Mesothelial cell of epicardium (in vitro differentiated cells): ENCODE measurements at regions not wholly inside any gene's neighbourhood (a gene's known extent, or its start where the extent isn't known, plus 50 kb on each side); places are given as distances from the start of the nearest gene placed in this dataset.

Source experiments
- DNase-seq, 2 experiments: peaks; one replicate each; pipeline ENCODE4 v3.0.0; 2021; ENCODE audit warnings: low spot score in 2 of 2; ENCODE audit not compliant: unreplicated experiment in 2 of 2
- H3K27ac Mint-ChIP-seq: 2 replicates; pipeline ENCODE4 v1.8.0; 2021; ENCODE audit warnings: mixed read lengths
- H3K27me3 Mint-ChIP-seq: 2 replicates; pipeline ENCODE4 v1.8.0; 2021; ENCODE audit warnings: low read depth, mixed read lengths
- H3K36me3 Mint-ChIP-seq: 2 replicates; pipeline ENCODE4 v1.8.0; 2021; ENCODE audit warnings: mixed read lengths
- H3K4me1 Mint-ChIP-seq: 2 replicates; pipeline ENCODE4 v1.8.0; 2021; ENCODE audit warnings: mixed read lengths
- H3K4me3 Mint-ChIP-seq: 2 replicates; pipeline ENCODE4 v1.8.0; 2021; ENCODE audit warnings: mild to moderate bottlenecking, moderate library complexity, mixed read lengths
- H3K9me3 Mint-ChIP-seq: 2 replicates; pipeline ENCODE4 v1.8.0; 2021; ENCODE audit warnings: mixed read lengths
- TF ChIP-seq, protein P1 (sequence below): fragments of 200-600 bp; sonication (generic); IDR thresholded peaks from one replicate; pipeline ENCODE4 v1.5.0; 2021; ENCODE audit warnings: antibody characterized with exemption; ENCODE audit not compliant: unreplicated experiment

DNA sequence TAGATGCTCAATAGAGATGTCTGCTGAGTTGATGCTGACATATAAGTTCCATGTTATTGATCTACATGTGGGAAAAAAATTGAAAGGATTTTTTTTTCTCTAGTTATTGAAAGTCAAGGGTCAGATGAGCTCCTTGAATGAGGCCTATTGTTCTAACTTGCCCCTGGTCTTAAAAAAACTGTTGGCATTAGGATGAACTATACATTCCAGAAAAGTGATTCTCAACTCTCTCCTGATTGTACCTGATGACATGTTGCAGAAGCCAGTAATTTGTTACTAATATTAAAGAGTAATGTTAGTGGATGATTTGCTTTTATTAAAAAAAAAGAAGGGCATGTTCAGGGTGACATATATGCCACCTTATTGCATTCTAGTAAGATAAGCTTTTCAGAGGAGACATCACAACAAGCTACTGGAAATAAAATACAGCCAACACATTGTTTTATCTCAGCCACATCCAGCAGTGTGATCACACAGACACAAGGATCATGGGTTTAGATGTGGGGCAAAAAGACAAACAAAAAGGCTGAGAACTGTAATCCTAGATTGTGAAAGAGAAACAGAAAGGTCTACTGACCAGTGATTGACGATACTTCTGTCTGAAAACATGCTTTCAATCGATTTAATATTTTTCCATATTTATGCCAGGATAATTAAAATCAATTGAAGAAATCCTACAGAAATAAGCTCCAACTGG lies 1314.1 kb upstream of the C9orf72 start:
- H3K27ac Mint-ChIP-seq, result no peak overlapping the region
- peaks cover 6% of the 10 kb centered on the region for H3K4me1 Mint-ChIP-seq
- DNase-seq, result no peak
- no peaks in the 10 kb centered on the region for H3K9me3 Mint-ChIP-seq
- TF ChIP-seq, protein P1, sequence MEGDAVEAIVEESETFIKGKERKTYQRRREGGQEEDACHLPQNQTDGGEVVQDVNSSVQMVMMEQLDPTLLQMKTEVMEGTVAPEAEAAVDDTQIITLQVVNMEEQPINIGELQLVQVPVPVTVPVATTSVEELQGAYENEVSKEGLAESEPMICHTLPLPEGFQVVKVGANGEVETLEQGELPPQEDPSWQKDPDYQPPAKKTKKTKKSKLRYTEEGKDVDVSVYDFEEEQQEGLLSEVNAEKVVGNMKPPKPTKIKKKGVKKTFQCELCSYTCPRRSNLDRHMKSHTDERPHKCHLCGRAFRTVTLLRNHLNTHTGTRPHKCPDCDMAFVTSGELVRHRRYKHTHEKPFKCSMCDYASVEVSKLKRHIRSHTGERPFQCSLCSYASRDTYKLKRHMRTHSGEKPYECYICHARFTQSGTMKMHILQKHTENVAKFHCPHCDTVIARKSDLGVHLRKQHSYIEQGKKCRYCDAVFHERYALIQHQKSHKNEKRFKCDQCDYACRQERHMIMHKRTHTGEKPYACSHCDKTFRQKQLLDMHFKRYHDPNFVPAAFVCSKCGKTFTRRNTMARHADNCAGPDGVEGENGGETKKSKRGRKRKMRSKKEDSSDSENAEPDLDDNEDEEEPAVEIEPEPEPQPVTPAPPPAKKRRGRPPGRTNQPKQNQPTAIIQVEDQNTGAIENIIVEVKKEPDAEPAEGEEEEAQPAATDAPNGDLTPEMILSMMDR, result no peak
- H3K27me3 Mint-ChIP-seq, result no peaks in the 10 kb centered on the region
- no peaks in the 10 kb centered on the region for H3K36me3 Mint-ChIP-seq
- no peak overlapping the region for H3K4me3 Mint-ChIP-seq

DNA sequence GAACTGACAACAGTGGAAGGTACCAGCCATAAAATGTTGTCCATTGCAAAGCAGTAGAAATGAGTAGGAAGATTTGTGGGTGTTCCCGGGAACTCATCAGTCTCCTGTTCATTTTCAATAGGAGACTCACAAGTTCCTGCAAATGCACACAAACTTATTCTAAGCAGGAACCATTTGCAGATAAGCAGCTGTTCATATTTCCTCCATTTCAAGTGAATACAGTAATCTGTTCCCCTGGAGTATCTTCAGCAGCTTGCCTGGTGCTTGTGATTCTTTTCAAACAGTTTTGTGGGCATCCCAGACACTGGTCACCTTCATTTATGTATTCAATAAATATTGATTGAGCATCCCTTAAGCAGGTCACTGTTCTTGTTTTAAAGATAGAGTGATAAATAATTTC lies 1315.5 kb upstream of the C9orf72 start:
- Mint-ChIP-seq H3K4me3 (no peak overlapping the region), H3K27me3 (no peaks in the 10 kb centered on the region), H3K36me3 (no peaks in the 10 kb centered on the region), H3K9me3 (no peaks in the 10 kb centered on the region), H3K27ac (no peak overlapping the region), H3K4me1 (peaks cover 6% of the 10 kb centered on the region)
- TF ChIP-seq, protein P1, result no peak
- no peak for DNase-seq

DNA sequence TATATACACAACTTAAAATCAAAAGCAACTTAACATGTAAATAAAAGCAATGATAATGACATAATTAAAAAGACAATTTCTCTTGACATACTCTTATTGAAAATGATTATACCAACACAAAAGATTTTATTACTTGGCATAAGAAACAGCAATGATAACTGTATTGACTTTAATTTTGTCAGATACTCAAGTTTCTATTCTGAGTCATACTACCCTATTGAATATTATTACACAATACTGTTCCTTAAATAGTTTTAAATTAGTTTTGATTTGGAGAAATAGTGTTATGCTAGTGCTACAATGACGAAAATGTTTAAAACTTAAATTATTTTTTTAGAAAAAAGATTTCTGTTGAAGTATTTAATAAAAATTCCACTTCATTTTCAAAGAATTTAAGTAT lies 1319.3 kb upstream of the C9orf72 start:
- TF ChIP-seq, protein P1, result no peak
- Mint-ChIP-seq H3K4me3 (no peak overlapping the region), H3K4me1 (peaks cover 6% of the 10 kb centered on the region), H3K27me3 (no peaks in the 10 kb centered on the region), H3K36me3 (no peaks in the 10 kb centered on the region), H3K27ac (no peak overlapping the region), H3K9me3 (no peaks in the 10 kb centered on the region)
- DNase-seq, result no peak

DNA sequence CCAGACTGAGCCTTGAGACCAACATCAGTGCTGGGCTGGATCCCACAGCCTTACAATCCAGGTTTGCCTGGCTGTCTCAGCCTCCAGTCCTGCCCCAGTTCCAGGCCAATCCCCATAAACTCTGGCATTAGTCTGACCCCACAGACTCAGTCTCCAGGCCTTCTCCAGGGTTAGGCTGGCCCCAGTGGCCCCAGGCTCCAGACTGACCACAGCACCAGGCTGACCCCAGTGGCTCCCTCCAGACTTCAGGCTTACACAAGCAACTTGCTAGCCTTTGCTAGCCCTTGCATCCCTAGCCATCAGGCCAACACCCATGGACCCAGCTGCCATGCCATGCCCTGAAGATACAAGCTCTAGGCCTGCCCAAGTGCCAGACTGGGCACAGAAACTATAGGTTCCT lies 1326.0 kb upstream of the C9orf72 start:
- H3K4me1 Mint-ChIP-seq, result no peaks in the 10 kb centered on the region
- no peaks in the 10 kb centered on the region for H3K27me3 Mint-ChIP-seq
- H3K36me3 Mint-ChIP-seq, result peaks cover 6% of the 10 kb centered on the region
- no peak for DNase-seq
- H3K4me3 Mint-ChIP-seq, result no peak overlapping the region
- TF ChIP-seq, protein P1, result no peak
- H3K9me3 Mint-ChIP-seq, result peaks cover 30% of the 10 kb centered on the region
- H3K27ac Mint-ChIP-seq, result no peak overlapping the region

DNA sequence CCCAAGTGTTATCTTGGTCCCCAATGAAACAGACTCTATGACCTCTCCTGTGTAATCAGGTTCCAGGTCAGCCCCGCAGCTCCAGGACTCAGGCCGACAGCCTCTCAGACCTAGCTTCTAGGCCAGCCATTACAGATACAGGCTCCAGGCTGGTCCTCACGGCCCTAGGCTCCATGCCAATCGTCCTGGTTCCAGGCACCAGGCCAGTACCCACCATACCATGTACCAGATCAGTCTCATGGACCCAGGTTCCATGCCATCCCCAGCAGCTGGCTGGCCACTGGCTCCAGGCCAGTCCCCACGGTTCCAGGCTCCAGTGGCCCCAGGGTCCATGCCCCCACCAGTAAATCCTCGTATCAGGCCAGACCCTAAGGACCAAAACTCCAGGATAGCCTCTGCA lies 1326.6 kb upstream of the C9orf72 start:
- Mint-ChIP-seq H3K27ac (no peak overlapping the region), H3K27me3 (no peaks in the 10 kb centered on the region), H3K9me3 (peaks cover 30% of the 10 kb centered on the region), H3K4me1 (no peaks in the 10 kb centered on the region), H3K36me3 (peaks cover 6% of the 10 kb centered on the region), H3K4me3 (no peak overlapping the region)
- DNase-seq, result no peak
- TF ChIP-seq, protein P1, result no peak

DNA sequence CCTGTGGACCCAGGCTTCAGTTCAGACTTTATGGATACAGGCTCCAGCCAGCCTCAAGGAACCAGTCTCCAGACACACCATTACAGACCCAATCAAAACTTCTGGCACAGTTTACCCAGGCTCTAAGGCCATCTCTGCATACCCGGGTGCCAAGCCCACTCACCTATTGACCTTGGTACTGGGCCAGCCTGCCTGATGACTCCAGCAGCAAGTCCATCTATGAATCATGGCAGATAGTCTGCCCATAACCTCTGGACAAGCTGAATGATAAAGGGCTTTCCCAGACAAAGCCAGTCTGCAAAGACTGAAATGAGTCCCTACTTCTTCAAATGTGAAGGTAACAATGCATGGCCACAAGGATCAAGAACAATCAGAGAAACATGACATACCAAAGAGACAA lies 1327.1 kb upstream of the C9orf72 start:
- Mint-ChIP-seq H3K4me1 (no peaks in the 10 kb centered on the region), H3K4me3 (no peak overlapping the region), H3K36me3 (peaks cover 6% of the 10 kb centered on the region), H3K27me3 (no peaks in the 10 kb centered on the region), H3K27ac (no peak overlapping the region), H3K9me3 (peaks cover 30% of the 10 kb centered on the region)
- no peak for DNase-seq
- TF ChIP-seq, protein P1, result no peak
